Stimulated activated CD8-positive, alpha-beta memory T cell treated with anti-CD3 and anti-CD28 coated beads, Interleukin-15, amount 100 ng/mL, for 1 hour (primary cell): ENCODE measurements at regions not wholly inside any gene's neighbourhood (a gene's known extent, or its start where the extent isn't known, plus 50 kb on each side); places are given as distances from the start of the nearest gene placed in this dataset.
"Not testable (repeated sequence)": the region's sequence is repeated elsewhere in the genome, so short reads cannot be mapped to it uniquely, and the experiment has no call there.

ENCODE experiments used
- DNase-seq: peaks from one replicate; pipeline ENCODE4 v3.0.0-alpha.2; 2020; ENCODE audit warnings: low read depth

GRCh38 chr12:97984974-97985580 is 522.5 kb downstream of the RMST start:
- no peak for DNase-seq

- DNase-seq = no peak
Observed at GRCh38 chr12:97985834-97986233, 523.2 kb downstream of the RMST start.

- DNase-seq = not testable (repeated sequence)
Observed at GRCh38 chr12:97988588-97988987, 526.0 kb downstream of the RMST start.

- no peak for DNase-seq
Observed at GRCh38 chr12:97989366-97989940, 525.9 kb upstream of the TMPO start.

DNA sequence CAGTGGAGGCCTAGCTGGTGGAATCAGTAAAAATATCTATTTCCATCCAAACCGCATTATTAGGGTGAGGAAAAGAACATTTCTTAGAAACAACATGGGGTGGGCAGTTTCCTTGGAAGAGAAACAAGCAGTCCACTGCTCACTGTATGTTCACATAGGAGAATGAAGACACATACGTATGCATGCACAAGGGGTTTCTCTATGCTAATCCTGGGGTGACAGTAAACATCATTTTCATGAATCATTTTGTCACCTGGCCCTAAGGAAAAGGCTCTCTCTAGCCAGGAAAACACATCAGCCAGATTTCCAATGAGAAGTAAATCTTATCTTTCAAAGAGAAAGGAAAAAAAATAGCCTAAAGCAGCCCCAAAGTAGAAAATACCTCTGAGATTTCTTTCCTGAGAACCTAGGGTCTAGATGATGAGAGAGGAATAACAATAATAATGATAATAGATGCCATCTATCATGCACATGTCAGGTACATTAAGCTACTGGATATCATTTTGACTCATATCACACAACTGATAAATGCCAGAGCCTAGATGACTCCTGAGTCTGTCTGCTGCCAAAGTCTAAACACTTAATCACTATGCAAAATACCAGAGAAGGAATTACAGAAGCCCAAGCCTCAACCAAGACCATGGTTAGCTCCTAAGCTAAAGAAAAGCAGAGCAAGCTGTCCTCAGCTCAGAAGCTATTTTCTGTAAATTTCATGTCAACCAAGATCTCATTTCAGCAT is 520.5 kb upstream of the TMPO start:
- no peak for DNase-seq

GRCh38 chr12:97995559-97995958 is 519.8 kb upstream of the TMPO start:
- DNase-seq = no peak

GRCh38 chr12:98001430-98001829 is 514.0 kb upstream of the TMPO start:
- no peak for DNase-seq

DNA sequence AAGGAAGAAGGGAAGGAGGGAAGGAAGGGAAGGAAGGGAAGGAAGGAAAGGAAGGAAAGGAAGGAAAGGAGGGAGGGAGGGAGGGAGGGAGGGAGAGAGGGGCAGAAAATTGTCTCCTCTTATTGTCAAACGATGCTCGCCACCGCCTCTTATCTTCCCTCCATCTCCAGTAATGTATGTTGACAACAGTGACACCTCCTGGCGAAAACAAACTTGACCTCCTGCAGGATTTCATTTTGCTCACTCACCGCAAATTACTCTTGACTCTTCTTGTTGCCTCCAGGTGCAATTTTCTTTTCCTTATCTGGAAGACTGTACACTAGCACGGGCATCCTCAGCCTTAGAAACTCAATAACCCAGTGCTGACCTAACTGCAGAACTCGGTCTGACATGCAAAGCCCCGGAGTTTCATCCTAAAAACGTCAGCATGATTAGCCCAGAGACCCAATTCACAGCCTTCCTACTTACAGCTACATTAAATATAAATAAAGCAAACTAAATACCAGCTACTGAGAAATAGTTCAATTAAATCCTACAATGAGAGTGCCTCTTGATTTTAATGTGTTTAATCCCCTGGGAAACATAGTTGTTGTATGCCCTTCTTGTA is 512.4 kb upstream of the TMPO start:
- DNase-seq = no peak

DNA sequence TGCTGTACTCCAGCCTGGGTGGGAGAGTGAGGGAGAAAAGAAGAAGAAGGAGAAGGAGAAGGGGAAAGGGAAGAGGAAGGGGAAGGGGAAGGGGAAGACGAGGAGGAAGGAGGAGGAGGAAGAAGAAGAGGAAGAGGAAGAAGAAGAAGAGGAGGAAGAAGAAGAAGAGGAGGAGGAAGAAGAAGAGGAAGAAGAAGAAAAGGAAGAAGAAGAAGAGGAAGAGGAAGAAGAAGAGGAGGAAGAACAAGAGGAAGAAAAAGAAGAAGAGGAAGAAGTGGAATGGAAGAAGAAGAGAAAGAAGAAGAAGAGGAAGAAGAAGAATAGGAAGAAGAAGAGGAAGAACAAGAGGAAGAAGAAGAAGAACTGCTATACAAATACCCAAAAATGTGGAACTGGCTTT is 507.4 kb upstream of the TMPO start:
- no peak for DNase-seq

DNA sequence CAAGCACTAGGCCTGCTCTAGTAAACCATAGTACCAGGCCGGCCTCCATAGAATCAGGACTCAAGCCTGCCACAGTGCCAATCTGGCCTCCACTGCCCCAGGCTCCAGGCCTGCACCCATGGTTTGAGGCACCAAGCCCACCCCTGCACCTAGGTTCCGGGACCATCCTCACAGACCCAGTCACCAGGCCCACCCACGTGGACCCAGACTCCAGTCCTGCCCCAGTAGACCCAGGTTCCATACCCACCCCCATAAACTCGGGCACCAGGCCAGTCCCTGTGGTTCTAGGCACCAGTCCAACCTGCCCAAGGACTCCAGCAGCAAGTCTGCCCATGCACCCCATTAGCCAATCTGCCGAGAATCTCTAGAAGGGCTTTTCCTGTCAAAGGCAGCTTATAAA is 501.8 kb upstream of the TMPO start:
- no peak for DNase-seq

GRCh38 chr12:98018836-98019235 is 496.6 kb upstream of the TMPO start:
- no peak for DNase-seq

DNA sequence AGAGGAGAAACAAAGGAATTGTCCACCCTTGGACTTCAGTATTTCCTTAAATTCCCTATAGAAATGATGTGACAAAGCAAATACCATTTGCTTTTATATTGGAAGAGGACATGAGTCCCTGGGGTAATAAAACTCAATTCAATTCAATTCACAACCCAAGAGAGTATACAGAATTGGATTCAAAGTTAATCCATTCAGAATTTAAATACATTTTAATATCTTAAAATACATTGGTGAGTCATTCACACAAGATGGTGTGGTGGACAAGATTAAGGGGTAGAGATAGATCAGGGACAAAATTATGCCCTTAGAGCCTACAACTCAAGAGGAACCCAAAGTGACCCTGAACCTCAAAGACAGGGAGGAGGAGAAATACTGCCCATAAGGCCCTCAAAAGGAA is 495.0 kb upstream of the TMPO start:
- DNase-seq = no peak

DNA sequence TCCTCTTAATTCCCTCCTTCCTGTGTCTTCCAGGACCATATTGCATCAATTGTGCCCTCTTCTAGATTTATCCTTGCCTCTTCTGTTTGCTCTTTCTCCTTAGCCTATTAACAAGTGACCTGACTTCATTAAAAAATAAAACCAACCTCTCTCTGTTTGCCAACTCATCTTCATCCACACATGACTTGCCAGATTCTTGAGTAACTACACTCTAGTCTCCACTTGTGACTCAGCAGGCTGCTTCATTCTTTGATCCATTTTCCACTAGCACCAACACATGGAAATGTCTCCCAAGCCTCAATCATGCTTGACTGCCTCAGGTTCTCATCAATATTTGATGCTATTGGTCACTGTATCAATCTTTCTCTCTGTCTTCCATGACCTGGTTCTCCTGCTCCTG is 492.4 kb upstream of the TMPO start:
- DNase-seq = no peak

DNA sequence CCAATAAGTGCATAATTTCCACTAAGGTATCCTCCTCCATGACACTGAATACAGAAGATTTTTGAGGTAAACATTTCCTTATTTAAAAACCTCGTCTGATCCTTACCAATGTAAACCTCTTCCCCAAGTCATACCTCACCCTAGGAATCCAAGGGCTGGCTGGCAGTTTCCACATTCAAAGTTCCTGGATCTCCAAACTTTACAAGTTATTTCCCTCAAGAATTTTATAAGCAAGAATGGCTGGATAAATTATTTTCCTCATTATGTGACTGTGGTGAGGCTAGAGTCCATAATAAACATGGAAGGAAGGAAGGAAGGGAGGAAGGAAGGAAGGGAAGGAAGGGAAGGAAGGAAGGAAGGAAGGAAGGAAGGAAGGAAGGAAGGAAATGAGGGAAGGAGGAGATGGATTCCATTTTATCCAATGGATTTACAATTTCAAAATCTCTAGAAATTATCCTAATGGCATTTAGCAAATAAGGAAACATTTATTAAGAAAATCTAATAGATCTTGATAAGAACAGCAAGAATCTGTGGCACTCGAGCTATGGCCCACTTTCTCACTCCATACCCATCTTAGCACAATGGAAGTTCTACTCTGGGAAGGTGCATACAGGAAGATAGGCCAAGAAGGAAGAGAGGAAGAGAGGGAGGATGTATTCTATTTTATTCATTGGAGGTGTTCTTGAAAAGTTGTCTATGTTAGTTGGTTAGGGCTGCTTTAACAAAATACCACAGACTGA is 477.8 kb upstream of the TMPO start:
- no peak for DNase-seq

DNA sequence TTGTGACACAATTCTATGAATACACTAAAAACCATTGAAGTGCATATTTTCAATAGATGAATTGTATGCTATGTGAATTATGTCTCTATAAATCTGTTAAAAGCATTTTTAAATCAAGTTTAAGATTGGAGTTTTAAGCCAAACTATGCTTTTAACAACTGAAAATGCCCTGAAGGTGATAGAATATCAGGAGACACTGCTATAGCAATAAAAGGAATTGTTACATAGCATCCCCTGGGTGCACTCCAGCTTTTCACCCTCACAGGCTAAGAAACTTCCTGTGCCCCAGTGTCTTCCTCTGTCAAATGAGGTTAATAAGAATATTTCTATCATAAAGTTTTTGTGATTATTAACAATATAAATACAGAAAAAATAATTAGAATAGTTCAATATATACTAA is 472.7 kb upstream of the TMPO start:
- DNase-seq = no peak

DNA sequence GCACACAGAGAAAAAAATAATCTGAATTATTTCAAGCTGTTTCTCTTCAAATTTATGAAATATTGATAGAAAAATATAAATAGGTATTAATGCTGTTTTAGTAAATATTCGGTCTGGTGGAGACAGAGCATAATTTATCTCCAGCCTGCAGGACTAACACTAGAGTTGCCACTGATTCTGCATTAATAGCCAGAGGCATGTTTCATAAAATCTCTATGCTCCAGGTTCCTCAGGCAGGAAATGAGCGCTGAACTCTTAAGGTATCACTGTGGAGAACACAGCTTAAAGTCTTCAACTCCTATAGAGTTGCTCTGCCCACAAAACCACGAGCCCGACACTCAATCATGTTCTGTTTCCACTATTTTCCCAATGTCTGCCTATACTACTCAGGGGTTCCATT is 470.0 kb upstream of the TMPO start:
- no peak for DNase-seq

GRCh38 chr12:98048326-98048725 is 467.1 kb upstream of the TMPO start:
- no peak for DNase-seq

- DNase-seq = no peak
Observed at GRCh38 chr12:98053202-98053601, 462.2 kb upstream of the TMPO start.

DNA sequence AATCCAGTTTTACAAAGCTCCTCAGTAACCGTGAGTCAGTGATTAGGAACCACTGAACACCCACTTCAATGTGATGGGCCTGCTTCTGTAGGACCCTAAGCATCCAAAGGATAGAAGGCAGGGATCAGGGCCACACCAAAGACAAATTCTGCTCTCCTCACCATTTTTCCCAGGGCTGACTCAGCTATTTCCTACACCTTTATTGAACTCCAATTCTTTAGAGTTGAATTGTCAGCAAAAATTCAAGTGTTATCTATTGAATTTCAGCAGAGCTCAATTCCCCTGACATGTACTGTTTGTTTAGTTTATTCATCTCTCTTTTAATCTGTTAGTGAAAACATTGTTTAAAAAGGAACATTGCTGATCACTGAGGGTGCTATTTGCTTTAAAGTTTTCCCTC is 457.7 kb upstream of the TMPO start:
- DNase-seq = no peak

- DNase-seq = no peak
Observed at GRCh38 chr12:98058213-98058612, 457.2 kb upstream of the TMPO start.

DNA sequence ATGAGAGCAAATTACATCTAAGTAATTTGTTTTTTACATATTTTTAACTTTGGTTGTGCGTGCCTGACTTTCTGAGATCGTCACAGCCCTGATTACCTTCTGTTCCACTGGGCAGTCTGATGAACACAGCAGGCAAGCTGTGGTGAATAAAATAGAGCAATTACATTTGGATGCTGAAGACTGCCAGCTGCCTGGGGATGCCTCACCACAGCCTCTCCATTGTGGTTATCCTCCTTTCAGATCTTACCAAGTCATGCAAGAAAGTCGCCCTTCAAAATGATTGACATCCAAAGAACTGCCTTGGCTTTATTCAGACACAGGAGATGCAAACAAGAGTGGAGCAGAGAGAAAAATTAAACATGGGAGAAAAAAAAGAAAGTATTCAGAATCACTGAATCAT is 456.6 kb upstream of the TMPO start:
- DNase-seq = no peak

GRCh38 chr12:98059659-98060343 is 455.6 kb upstream of the TMPO start:
- DNase-seq = no peak
